Testis (tissue), 2 donors: ENCODE measurements at regions not wholly inside any gene's neighbourhood (a gene's known extent, or its start where the extent isn't known, plus 50 kb on each side); places are given as distances from the start of the nearest gene placed in this dataset.

Experiments used
- POLR2A ChIP-seq: fragments of 450-650 bp; IDR thresholded peaks from one replicate; pipeline ENCODE4 v1.6.1; 2017; ENCODE audit warnings: antibody characterized with exemption, mild to moderate bottlenecking, moderate library complexity
- TF ChIP-seq, protein P1 (sequence below), 3 experiments: fragments of 450-650 bp in 2 of 3; fragments of 200-600 bp in 1 of 3; sonication (generic) in 1 of 3; IDR thresholded peaks; one replicate each; pipeline ENCODE4 v1.5.1; 2016 to 2019; ENCODE audit warnings: antibody characterized with exemption in 3 of 3, mild to moderate bottlenecking in 2 of 3, moderate library complexity in 1 of 3

DNA sequence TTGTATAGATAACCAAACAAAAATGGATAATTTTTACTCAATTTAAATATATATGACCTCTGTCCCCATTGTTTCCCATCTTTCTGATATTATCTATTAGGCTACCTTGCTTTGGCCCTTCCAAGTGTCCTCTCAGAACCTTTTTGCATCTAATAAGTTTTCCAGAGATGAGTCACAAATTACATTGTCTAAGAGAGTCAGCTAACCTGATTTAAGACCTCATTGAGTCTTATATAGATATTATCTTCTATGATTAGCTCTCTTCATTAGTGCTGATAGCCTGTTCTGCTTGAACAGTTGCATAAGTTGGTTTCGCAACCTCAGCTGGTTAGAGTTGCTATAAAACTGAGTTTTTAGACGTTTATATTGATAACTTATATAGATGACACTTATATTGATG is 623.1 kb downstream of the LRRC70 start:
- TF ChIP-seq POLR2A = no peak
- TF ChIP-seq, protein P1, sequence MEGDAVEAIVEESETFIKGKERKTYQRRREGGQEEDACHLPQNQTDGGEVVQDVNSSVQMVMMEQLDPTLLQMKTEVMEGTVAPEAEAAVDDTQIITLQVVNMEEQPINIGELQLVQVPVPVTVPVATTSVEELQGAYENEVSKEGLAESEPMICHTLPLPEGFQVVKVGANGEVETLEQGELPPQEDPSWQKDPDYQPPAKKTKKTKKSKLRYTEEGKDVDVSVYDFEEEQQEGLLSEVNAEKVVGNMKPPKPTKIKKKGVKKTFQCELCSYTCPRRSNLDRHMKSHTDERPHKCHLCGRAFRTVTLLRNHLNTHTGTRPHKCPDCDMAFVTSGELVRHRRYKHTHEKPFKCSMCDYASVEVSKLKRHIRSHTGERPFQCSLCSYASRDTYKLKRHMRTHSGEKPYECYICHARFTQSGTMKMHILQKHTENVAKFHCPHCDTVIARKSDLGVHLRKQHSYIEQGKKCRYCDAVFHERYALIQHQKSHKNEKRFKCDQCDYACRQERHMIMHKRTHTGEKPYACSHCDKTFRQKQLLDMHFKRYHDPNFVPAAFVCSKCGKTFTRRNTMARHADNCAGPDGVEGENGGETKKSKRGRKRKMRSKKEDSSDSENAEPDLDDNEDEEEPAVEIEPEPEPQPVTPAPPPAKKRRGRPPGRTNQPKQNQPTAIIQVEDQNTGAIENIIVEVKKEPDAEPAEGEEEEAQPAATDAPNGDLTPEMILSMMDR (IDR thresholded peaks at IDR 0.05) = no peak
